Bone marrow (tissue), 2 donors: ENCODE measurements at regions not wholly inside any gene's neighbourhood (a gene's known extent, or its start where the extent isn't known, plus 50 kb on each side); places are given as distances from the start of the nearest gene placed in this dataset.
"Not testable (repeated sequence)": the region's sequence is repeated elsewhere in the genome, so short reads cannot be mapped to it uniquely, and the experiment has no call there.

Experiments
- DNase-seq, 2 donors: peaks; one replicate each; lab custom pipeline; 2025; lab: John Stamatoyannopoulos, UW

DNA sequence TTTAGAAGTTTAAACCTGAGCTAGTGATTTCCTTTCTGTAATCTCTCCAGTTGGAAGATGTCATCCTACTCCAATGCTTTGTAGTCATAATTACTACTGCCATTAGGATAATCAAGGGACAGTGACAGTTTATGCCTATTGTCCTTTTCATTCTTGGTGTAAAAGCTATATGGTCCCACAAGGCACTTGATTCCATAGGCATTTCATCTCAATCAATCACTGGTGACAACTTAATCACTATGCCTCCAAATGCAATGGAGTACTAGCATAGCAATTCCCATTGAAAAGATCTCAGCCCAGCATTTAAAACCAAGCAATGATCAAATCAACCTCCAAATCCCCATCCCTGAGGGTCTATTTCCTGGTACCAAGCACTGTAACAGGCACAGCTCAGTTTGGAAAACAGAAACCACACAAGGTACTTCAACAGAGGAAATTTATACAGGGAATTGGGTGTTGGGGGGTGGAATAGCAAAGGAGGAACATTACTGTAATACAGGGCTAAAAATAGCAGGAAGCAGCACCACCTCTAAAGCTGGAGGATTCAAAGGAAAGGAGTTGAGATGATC, 51.0 kb downstream of the FHIP2A start:
- no peak for DNase-seq

- peak; percentile 12 to 30 for DNase-seq
Measured at GRCh38 chr10:114874827-114875411, 53.3 kb downstream of the FHIP2A start.

DNA sequence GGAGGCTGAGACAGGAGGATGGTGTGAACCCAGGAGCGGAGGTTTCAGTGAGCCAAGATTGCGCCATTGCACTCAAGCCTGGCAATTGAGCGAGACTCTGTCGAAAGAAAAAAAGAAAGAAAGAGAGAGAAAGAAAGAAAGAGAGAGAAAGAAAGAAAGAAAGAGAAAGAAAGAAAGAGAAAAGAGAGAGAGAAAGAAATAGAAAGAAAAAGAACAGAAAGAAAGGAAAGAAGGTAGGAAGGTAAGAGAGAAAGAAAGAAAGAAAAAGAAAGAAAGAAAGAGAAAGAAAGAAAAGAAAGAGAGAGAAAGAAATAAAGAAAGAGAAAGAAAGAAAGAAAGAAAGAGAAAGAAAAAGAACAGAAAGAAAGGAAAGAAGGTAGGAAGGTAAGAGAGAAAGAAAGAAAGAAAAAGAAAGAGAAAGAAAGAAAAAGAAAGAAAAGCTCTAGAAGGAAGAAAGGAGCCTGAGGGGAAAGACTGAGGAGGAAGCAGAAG, 54.1 kb downstream of the FHIP2A start:
- DNase-seq: not testable (repeated sequence)

GRCh38 chr10:114876169-114876568, 54.6 kb downstream of the FHIP2A start:
- DNase-seq: no peak

GRCh38 chr10:114876602-114877300, 55.2 kb downstream of the FHIP2A start:
- no peak for DNase-seq

DNA sequence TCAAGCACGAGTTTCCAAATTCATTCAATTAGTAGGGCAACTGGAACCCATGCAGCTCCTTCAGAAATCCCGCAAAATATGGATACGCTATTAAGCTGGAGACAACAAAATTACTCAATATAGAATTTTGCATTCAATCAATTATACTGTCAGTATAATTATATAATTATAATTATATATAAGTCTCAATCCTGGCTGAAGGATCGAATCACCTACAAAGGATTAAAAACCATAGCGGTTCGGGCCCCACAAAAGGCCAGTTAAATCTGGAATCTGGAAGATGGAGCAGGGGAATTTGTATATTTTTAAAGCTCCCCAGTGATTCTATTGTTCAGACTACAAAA, 55.7 kb downstream of the FHIP2A start:
- DNase-seq: no peak

GRCh38 chr10:114879093-114879492, 57.5 kb downstream of the FHIP2A start:
- no peak for DNase-seq

DNA sequence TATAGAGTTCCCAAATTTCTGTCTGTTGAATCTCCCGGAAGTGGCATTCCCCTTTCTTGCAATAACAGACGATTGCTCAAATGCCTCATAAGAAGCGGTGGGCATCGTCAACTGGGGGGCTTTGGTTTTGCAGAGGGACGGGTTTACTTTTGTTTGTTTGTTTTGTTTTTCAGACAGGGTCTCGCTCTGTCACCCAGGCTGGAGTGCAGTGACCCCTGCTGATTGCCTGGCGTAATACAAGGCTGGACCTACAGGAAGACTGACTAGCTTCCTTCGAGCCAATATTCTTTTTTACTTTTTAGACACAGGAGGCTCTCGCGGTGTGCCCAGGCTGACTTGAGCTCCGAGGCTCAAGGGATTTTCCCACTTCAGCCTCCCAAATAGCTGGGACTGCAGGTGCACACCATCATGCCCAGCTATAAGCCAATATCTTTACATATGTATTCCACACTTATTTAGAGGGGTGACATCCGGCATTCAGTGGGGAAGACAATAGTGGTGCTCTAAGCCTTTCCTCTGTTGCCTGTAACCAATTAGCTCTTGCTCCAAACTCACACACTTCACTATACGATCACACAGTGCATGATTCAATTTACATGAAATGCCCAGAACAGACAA, 58.1 kb downstream of the FHIP2A start:
- no peak for DNase-seq

- DNase-seq: no peak
Measured at GRCh38 chr10:114881417-114881816, 56.6 kb upstream of the TRUB1 start.

- DNase-seq: no peak
Measured at GRCh38 chr10:114881901-114882300, 56.1 kb upstream of the TRUB1 start.

DNA sequence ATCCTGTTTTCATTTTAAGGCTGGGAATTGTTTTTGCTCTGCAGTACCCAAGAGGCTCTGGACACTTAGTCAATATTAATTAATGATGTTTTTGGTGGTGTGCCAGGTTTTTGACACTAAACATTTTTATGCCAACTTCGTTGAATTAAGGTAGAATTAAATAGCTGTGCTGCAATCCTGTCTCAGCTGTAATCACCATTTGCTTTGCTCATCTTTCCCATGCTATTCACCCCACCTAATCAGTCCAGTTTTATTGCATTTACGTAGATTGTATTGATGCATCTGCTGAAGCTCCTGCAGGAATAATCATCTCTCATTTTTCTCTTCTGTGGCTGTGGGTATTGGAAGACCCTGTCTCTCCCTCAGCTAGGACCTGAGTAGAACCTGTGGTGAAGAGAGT, 52.6 kb upstream of the TRUB1 start:
- DNase-seq: no peak
